Neutrophil (primary cell): ENCODE measurements at regions not wholly inside any gene's neighbourhood (a gene's known extent, or its start where the extent isn't known, plus 50 kb on each side); places are given as distances from the start of the nearest gene placed in this dataset.
"Not testable (repeated sequence)": the region's sequence is repeated elsewhere in the genome, so short reads cannot be mapped to it uniquely, and the experiment has no call there.

Source experiments
- H3K27ac ChIP-seq: fragments of 200-600 bp; sonication (generic); 2 replicates; pipeline ENCODE4 v1.5.1; 2016; ENCODE audit warnings: mild to moderate bottlenecking, moderate library complexity
- H3K27me3 ChIP-seq: fragments of 200-600 bp; sonication (generic); 2 replicates; pipeline ENCODE4 v1.6.0; 2016; ENCODE audit warnings: mild to moderate bottlenecking
- H3K36me3 ChIP-seq: fragments of 200-600 bp; sonication (generic); 2 replicates; pipeline ENCODE4 v1.5.1; 2017
- H3K4me1 ChIP-seq, 2 experiments: fragments of 200-600 bp in 1 of 2; sonication (generic) in 1 of 2; 1 replicate in 1 of 2; 2 replicates in 1 of 2; pipeline versions ENCODE4 v1.5.1 to v1.6.1; 2013 to 2016; ENCODE audit warnings: low read depth in 1 of 2, low read length in 1 of 2, mild to moderate bottlenecking in 1 of 2, moderate library complexity in 1 of 2; ENCODE audit not compliant: control insufficient read depth in 1 of 2, insufficient read depth in 1 of 2
- H3K4me3 ChIP-seq, 2 experiments: fragments of 200-600 bp in 1 of 2; sonication (generic) in 1 of 2; 1 replicate in 1 of 2; 2 replicates in 1 of 2; pipeline ENCODE4 v1.5.1; 2013 to 2016; ENCODE audit warnings: low read depth in 1 of 2, low read length in 1 of 2, mild to moderate bottlenecking in 1 of 2, moderate library complexity in 1 of 2
- H3K9me3 ChIP-seq: fragments of 200-600 bp; sonication (generic); 2 replicates; pipeline ENCODE4 v1.5.1; 2016
- TF ChIP-seq, protein P1 (sequence below): fragments of 200-600 bp; sonication (generic); IDR thresholded peaks from 2 replicates; pipeline ENCODE4 v1.5.1; 2016; ENCODE audit warnings: antibody characterized with exemption

DNA sequence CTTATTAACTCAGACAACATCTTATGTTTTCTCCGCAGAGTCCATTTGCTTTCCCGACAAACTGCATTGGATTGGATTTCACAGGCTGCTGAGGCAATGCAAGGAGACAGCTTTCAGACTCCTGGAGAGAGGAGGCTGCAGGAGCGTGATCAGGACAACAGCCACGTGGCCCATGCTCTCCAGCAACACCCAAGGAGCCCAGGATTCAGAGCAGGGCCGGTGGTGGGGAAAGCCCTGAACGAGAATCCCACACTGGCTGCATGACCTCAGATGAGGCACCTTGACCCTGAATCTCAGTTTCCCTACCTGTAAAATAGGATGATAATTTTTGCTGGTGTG is 78.3 kb upstream of the NFASC start:
- Histone ChIP-seq H3K36me3 (no peaks in the 10 kb centered on the region), H3K27ac (no peak overlapping the region), H3K9me3 (no peaks in the 10 kb centered on the region), H3K4me3 (no peak overlapping the region), H3K4me1 (no peaks in the 10 kb centered on the region), H3K27me3 (peaks cover 18% of the 10 kb centered on the region)
- TF ChIP-seq, protein P1, sequence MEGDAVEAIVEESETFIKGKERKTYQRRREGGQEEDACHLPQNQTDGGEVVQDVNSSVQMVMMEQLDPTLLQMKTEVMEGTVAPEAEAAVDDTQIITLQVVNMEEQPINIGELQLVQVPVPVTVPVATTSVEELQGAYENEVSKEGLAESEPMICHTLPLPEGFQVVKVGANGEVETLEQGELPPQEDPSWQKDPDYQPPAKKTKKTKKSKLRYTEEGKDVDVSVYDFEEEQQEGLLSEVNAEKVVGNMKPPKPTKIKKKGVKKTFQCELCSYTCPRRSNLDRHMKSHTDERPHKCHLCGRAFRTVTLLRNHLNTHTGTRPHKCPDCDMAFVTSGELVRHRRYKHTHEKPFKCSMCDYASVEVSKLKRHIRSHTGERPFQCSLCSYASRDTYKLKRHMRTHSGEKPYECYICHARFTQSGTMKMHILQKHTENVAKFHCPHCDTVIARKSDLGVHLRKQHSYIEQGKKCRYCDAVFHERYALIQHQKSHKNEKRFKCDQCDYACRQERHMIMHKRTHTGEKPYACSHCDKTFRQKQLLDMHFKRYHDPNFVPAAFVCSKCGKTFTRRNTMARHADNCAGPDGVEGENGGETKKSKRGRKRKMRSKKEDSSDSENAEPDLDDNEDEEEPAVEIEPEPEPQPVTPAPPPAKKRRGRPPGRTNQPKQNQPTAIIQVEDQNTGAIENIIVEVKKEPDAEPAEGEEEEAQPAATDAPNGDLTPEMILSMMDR: no peak

DNA sequence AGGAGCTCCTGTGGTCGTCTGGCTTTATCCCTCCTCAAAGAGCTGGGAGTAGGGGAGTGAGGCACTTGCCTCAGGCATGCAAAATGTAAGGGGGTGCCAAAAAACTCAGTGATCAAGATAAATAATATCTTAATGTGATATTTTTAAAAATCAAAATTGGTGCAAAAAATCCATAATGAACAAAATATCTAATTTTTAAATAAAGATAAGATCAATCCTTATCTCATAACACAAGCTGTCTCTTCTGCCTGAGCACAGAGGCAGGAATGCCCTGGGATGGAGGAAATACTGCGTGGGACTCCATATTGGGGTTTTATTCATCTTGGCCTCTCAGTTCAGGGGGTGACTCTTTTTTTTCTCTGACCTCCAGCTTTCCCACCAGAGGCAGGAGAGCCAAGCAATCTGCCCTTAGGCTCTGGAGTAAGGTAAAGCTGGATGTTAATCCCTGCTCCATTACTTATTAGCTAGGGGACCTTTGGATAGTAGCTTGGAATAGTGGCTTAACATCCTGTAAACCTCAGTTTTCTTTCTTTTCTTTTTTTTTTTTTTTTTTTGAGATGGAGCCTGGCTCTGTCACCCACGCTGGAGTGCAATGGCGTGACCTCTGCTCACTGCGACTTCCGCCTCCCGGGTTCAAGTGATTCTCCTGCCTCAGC is 77.3 kb upstream of the NFASC start:
- H3K36me3 ChIP-seq: no peaks in the 10 kb centered on the region
- H3K27ac ChIP-seq: no peak overlapping the region
- no peaks in the 10 kb centered on the region for H3K4me1 ChIP-seq
- TF ChIP-seq, protein P1: no peak
- H3K4me3 ChIP-seq: no peak overlapping the region
- H3K9me3 ChIP-seq: no peaks in the 10 kb centered on the region
- peaks cover 16% of the 10 kb centered on the region for H3K27me3 ChIP-seq

DNA sequence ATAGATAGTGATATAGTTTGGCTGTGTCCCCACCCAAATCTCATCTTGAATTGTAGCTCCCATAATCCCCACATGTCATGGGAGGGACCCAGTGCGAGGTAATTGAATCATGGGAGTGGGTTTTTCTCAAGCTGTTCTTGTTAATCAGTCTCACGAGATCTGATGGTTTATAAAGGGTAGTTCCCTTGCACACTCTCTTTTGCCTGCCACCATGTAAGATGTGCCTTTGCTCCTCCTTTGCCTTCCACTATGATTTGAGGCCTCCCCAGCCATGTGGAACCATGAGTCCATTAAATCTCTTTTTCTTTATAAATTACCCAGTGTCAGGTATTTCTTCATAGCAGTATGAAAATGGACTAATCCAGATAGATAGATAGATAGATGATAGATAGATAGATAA is 73.8 kb upstream of the NFASC start:
- H3K36me3 ChIP-seq, H3K27me3 ChIP-seq, H3K9me3 ChIP-seq, H3K27ac ChIP-seq, H3K4me3 ChIP-seq, H3K4me1 ChIP-seq: not testable (repeated sequence)

DNA sequence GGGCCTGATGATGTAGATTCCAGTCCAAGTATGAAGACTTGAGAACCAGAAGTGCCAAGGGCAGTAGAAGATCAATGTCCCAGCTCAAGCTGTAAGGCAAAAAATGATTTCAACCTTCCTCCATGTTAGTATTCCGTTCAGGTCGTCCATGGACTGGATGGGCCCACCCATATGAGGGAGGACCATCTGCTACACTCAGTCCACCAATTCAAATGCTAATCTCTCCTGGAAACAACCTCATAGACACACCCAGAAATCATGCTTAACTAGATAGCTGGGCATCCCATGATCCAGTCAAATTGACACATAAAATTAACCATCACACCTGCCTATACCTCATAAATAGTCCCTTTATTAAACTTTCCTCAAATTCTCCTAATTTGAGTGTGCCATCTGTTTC is 73.3 kb upstream of the NFASC start:
- H3K27ac ChIP-seq: no peak overlapping the region
- H3K36me3 ChIP-seq: no peaks in the 10 kb centered on the region
- peaks cover 8% of the 10 kb centered on the region for H3K27me3 ChIP-seq
- H3K4me3 ChIP-seq: no peak overlapping the region
- TF ChIP-seq, protein P1: no peak
- no peaks in the 10 kb centered on the region for H3K9me3 ChIP-seq
- H3K4me1 ChIP-seq: no peaks in the 10 kb centered on the region

DNA sequence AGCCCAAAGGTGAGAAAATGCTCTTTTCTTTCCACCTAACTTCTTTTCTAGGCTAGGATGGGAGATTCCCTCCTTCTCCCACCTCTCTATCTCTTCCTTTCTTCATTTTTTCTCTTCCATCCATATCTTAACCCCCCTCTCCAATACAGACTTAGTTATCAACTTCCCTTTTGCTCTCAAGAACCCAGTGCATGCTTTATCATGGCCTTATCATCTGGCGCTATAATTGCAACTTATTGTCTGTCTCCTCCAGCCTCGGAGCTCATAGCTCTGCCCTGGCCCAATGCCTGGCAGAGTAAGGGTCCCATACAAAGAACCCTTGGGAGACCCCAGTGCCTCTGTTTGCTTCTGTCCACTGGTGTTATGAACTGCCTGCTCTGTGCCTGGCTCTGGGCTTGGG is 71.0 kb upstream of the NFASC start:
- no peak overlapping the region for H3K4me3 ChIP-seq
- no peak overlapping the region for H3K27ac ChIP-seq
- H3K27me3 ChIP-seq: peaks cover 4% of the 10 kb centered on the region
- no peaks in the 10 kb centered on the region for H3K9me3 ChIP-seq
- H3K4me1 ChIP-seq: no peaks in the 10 kb centered on the region
- TF ChIP-seq, protein P1: no peak
- H3K36me3 ChIP-seq: no peaks in the 10 kb centered on the region

DNA sequence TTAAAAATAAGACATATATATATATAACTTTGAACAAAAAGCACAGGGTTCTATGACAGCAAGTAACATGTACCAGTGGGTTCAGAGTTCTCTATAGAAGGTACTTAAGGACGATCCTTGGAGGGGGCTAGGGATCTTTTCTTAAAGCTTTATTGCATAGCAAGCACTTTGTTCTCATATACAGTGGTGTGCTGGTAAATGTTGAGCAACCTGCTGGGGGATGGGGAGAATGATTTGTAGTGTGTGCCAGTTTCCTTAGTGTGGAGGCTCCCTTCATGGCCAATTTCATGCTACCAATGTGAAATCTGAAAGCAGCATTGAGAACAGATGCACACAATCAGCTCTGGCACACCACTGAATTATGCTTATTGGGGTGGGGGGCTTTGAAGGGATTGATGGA is 69.5 kb upstream of the NFASC start:
- Histone ChIP-seq H3K4me3 (no peak overlapping the region), H3K27me3 (peaks cover 4% of the 10 kb centered on the region), H3K9me3 (no peaks in the 10 kb centered on the region), H3K4me1 (no peaks in the 10 kb centered on the region), H3K36me3 (no peaks in the 10 kb centered on the region), H3K27ac (no peak overlapping the region)
- TF ChIP-seq, protein P1: no peak
